ENCODE measurements at regions not wholly inside any gene's neighbourhood (a gene's known extent, or its start where the extent isn't known, plus 50 kb on each side); places are given as distances from the start of the nearest gene placed in this dataset.

DNA sequence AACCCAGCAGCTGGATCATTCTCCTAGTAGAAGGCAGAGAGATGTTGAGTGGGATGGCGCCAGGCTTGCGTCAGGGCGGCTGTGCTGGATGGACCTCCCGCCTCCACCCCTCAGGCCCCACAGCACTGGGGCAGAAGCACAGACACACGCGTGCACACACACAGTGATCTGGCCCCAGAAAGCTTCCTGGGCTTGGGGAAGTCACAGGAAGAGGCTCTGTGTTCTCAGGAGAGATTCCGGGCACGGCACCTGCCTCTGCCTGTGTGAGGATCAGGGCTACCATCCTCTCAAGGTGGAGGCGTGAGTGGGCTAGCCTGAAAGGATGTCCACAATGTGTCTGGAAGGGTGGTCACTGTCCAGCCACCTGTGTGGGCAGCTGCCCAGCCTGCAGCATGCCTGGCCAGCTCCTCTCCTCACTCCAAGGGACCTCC, 229.8 kb upstream of the HS6ST1 start:
- Histone ChIP-seq H3K27ac (ENCODE audit: low read depth, low read length) (no peak overlapping the region), H3K9me3 (ENCODE audit: control insufficient read depth, insufficient read depth, low read depth, low read length) (no peaks in the 10 kb centered on the region), H3K9ac (ENCODE audit: low read length) (no peak overlapping the region), H3K4me3 (ENCODE audit: low read depth, low read length) (no peak overlapping the region), H3K27me3 (ENCODE audit: control insufficient read depth, insufficient read depth, low read length) (0 out of 2 replicates have a peak, but pooled peaks cover 3% of the 10 kb centered on the region), H3K36me3 (ENCODE audit: control insufficient read depth, insufficient read depth, low read length) (no peaks in the 10 kb centered on the region), H3K4me1 (ENCODE audit: control insufficient read depth, insufficient read depth, low read length) (peaks cover 18% of the 10 kb centered on the region)

GRCh38 chr2:128549094-128549493, 230.4 kb upstream of the HS6ST1 start:
- Histone ChIP-seq H3K27ac (ENCODE audit: low read depth, low read length) (no peak overlapping the region), H3K4me3 (ENCODE audit: low read depth, low read length) (no peak overlapping the region), H3K27me3 (ENCODE audit: control insufficient read depth, insufficient read depth, low read length) (0 out of 2 replicates have a peak, but pooled peaks cover 3% of the 10 kb centered on the region), H3K4me1 (ENCODE audit: control insufficient read depth, insufficient read depth, low read length) (peaks cover 17% of the 10 kb centered on the region), H3K9me3 (ENCODE audit: control insufficient read depth, insufficient read depth, low read depth, low read length) (no peaks in the 10 kb centered on the region), H3K36me3 (ENCODE audit: control insufficient read depth, insufficient read depth, low read length) (no peaks in the 10 kb centered on the region), H3K9ac (ENCODE audit: low read length) (no peak overlapping the region)

DNA sequence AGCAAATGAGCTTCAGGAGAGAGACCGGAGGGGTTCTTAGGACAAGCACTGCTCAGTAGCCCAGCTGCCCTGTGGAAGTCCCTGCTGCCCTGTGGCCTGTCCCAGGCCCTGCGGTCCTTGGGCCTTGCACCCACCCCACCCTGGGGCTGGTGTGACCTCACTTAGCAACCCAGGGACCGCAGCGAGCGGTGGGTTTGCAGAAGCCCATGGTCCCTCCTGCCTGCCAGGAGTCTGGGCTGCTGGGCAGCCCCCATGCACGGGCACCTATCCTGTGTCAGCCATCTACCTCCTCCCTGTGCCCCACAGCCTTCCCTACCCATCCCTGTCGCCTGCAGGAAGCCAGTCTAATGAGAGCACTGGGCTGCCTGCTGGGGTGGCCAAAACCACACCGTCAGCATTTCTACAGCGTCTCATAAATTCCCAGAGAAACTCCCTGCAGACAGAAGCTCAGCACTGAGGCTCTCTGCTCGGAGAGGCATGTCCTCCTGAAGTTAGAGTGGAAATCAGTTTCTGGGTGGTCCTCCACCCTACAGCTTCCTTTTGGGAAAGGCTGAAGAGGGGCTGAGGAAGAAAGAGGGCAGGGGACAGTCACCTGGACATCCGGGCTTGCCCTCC, 231.1 kb upstream of the HS6ST1 start:
- Histone ChIP-seq H3K36me3 (ENCODE audit: control insufficient read depth, insufficient read depth, low read length) (no peaks in the 10 kb centered on the region), H3K9me3 (ENCODE audit: control insufficient read depth, insufficient read depth, low read depth, low read length) (no peaks in the 10 kb centered on the region; the same call in 1 of the 2 replicates), H3K27me3 (ENCODE audit: control insufficient read depth, insufficient read depth, low read length) (0 out of 2 replicates have a peak, but pooled peaks cover 3% of the 10 kb centered on the region), H3K4me3 (ENCODE audit: low read depth, low read length) (no peak overlapping the region), H3K9ac (ENCODE audit: low read length) (no peak overlapping the region), H3K4me1 (ENCODE audit: control insufficient read depth, insufficient read depth, low read length) (peaks cover 12% of the 10 kb centered on the region; the same call in 1 of the 2 replicates), H3K27ac (ENCODE audit: low read depth, low read length) (no peak overlapping the region)

GRCh38 chr2:128550389-128550788, 231.7 kb upstream of the HS6ST1 start:
- H3K4me1 ChIP-seq (ENCODE audit: control insufficient read depth, insufficient read depth, low read length) = peaks cover 12% of the 10 kb centered on the region; the same call in 1 of the 2 replicates
- no peak overlapping the region for H3K27ac ChIP-seq (ENCODE audit: low read depth, low read length)
- H3K27me3 ChIP-seq (ENCODE audit: control insufficient read depth, insufficient read depth, low read length) = 0 out of 2 replicates have a peak, but pooled peaks cover 3% of the 10 kb centered on the region
- H3K9ac ChIP-seq (ENCODE audit: low read length) = no peak overlapping the region
- no peak overlapping the region for H3K4me3 ChIP-seq (ENCODE audit: low read depth, low read length)
- H3K9me3 ChIP-seq (ENCODE audit: control insufficient read depth, insufficient read depth, low read depth, low read length) = no peaks in the 10 kb centered on the region; the same call in 1 of the 2 replicates
- no peaks in the 10 kb centered on the region for H3K36me3 ChIP-seq (ENCODE audit: control insufficient read depth, insufficient read depth, low read length)

DNA sequence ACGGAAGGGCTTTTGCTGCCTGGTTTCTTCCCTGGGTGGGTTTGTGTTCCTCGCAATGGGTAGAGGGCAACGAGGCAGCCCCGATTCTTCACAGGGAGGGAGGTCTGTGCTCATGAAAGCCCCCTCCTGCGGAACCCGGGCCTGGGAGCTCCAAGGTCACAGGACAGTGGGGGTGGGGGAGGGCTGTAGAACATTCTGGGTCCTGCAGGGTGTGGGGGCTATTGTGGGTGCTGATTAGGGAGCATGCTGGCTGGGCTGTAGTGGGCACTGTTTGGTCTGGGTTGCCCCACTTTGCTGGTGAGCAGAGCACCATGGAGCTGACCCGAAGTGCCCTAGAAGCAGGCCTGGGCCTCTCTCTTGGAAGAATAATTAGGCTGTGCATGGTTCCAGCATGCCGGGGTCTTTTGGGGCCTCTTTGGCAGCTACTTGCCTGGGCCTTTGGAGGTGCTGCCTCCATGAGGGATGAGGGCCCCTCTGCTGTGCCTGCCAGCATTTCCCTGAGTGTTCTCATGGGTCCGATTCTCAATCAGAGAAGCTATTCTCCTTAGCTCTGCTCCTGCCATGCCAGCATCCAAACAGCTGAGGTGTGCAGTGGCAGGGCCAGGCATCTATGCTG, 232.2 kb upstream of the HS6ST1 start:
- Histone ChIP-seq H3K9me3 (ENCODE audit: control insufficient read depth, insufficient read depth, low read depth, low read length) (no peaks in the 10 kb centered on the region; the same call in 1 of the 2 replicates), H3K4me3 (ENCODE audit: low read depth, low read length) (no peak overlapping the region), H3K36me3 (ENCODE audit: control insufficient read depth, insufficient read depth, low read length) (no peaks in the 10 kb centered on the region), H3K27ac (ENCODE audit: low read depth, low read length) (no peak overlapping the region), H3K27me3 (ENCODE audit: control insufficient read depth, insufficient read depth, low read length) (0 out of 2 replicates have a peak, but pooled peaks cover 3% of the 10 kb centered on the region), H3K4me1 (ENCODE audit: control insufficient read depth, insufficient read depth, low read length) (peaks cover 12% of the 10 kb centered on the region; the same call in 1 of the 2 replicates), H3K9ac (ENCODE audit: low read length) (no peak overlapping the region)

GRCh38 chr2:128551435-128551834, 232.8 kb upstream of the HS6ST1 start:
- H3K4me3 ChIP-seq (ENCODE audit: low read depth, low read length) = no peak overlapping the region
- no peaks in the 10 kb centered on the region for H3K36me3 ChIP-seq (ENCODE audit: control insufficient read depth, insufficient read depth, low read length)
- peaks cover 12% of the 10 kb centered on the region; the same call in 1 of the 2 replicates for H3K4me1 ChIP-seq (ENCODE audit: control insufficient read depth, insufficient read depth, low read length)
- H3K9ac ChIP-seq (ENCODE audit: low read length) = no peak overlapping the region
- H3K27ac ChIP-seq (ENCODE audit: low read depth, low read length) = no peak overlapping the region
- 0 out of 2 replicates have a peak, but pooled peaks cover 3% of the 10 kb centered on the region for H3K27me3 ChIP-seq (ENCODE audit: control insufficient read depth, insufficient read depth, low read length)
- no peaks in the 10 kb centered on the region; the same call in 1 of the 2 replicates for H3K9me3 ChIP-seq (ENCODE audit: control insufficient read depth, insufficient read depth, low read depth, low read length)

DNA sequence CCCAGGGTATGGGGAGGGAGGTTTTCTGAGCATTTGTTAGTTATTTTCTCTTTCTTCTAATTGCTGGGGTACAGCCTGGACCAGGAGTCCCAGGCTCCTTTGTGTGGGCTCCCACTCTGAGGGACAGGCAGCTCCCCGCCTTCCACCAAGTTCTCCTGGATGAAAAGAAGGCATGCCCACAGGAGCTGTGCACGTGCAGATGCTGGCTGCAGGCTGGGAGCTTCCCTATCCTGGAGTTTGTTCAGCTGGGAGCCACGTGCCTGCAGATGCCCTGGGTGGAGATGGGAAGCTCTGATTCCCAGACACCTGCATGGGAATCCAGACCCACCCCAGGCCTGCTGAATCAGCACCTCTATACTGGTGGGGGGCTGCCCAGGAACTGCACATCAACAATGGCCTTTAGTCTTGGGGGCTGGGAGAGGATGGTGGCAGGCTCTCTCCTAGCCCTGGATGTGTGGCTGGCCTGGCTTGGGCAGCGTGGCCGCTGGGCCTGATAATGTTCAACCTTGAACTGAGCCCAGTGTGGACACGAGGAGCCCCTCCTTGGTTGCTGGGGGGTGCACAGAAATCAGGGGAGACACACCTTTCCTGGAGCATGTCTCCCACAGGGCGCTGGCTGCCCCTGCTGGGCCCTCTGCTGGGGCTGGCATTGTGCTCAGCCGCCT, 233.6 kb upstream of the HS6ST1 start:
- Histone ChIP-seq H3K36me3 (ENCODE audit: control insufficient read depth, insufficient read depth, low read length) (no peaks in the 10 kb centered on the region), H3K4me3 (ENCODE audit: low read depth, low read length) (no peak overlapping the region), H3K27me3 (ENCODE audit: control insufficient read depth, insufficient read depth, low read length) (0 out of 2 replicates have a peak, but pooled peaks cover 3% of the 10 kb centered on the region), H3K9me3 (ENCODE audit: control insufficient read depth, insufficient read depth, low read depth, low read length) (no peaks in the 10 kb centered on the region; the same call in 1 of the 2 replicates), H3K9ac (ENCODE audit: low read length) (no peak overlapping the region), H3K27ac (ENCODE audit: low read depth, low read length) (no peak overlapping the region), H3K4me1 (ENCODE audit: control insufficient read depth, insufficient read depth, low read length) (peaks cover 12% of the 10 kb centered on the region; the same call in 1 of the 2 replicates)

DNA sequence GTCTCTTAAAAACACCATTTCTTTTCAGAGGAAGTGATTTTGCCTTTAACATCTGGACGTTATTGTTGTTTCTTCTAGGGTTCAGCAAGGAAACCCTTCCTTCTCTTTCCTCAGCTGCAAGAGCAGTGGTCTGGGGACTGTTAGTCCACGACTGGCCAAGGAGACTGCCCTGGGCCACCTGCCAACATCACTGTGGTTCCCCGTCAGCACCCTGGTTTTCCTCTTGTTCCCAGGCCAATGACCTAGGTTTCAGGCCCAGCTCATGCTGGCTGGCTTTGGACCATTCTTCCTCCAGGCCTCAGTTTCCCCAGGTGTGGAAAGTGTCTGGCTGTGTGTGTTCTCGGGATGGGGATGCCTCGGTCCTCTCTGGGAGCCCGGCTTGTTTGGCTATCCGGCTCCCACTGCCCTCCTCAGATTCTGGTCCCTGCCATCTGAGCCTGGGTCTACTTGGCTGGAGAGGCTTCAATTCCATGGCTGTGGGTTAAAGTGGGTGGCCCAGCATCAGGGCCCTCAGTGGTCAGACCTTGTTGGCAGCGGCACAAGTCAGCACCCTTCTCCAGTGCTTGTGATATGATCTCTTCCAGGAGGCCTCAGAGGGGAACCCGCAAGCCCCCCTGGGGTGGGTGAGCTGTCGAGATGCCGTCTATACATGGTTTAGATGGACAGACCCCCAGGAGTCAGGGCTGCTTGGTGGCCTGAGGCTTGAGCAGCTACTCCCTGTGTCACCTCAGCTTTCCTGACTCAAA, 234.3 kb upstream of the HS6ST1 start:
- peaks cover 12% of the 10 kb centered on the region; the same call in 1 of the 2 replicates for H3K4me1 ChIP-seq (ENCODE audit: control insufficient read depth, insufficient read depth, low read length)
- no peaks in the 10 kb centered on the region for H3K36me3 ChIP-seq (ENCODE audit: control insufficient read depth, insufficient read depth, low read length)
- H3K4me3 ChIP-seq (ENCODE audit: low read depth, low read length) = no peak overlapping the region
- H3K9ac ChIP-seq (ENCODE audit: low read length) = no peak overlapping the region
- H3K27ac ChIP-seq (ENCODE audit: low read depth, low read length) = no peak overlapping the region
- H3K9me3 ChIP-seq (ENCODE audit: control insufficient read depth, insufficient read depth, low read depth, low read length) = no peaks in the 10 kb centered on the region; the same call in 1 of the 2 replicates
- H3K27me3 ChIP-seq (ENCODE audit: control insufficient read depth, insufficient read depth, low read length) = 0 out of 2 replicates have a peak, but pooled peaks cover 3% of the 10 kb centered on the region

DNA sequence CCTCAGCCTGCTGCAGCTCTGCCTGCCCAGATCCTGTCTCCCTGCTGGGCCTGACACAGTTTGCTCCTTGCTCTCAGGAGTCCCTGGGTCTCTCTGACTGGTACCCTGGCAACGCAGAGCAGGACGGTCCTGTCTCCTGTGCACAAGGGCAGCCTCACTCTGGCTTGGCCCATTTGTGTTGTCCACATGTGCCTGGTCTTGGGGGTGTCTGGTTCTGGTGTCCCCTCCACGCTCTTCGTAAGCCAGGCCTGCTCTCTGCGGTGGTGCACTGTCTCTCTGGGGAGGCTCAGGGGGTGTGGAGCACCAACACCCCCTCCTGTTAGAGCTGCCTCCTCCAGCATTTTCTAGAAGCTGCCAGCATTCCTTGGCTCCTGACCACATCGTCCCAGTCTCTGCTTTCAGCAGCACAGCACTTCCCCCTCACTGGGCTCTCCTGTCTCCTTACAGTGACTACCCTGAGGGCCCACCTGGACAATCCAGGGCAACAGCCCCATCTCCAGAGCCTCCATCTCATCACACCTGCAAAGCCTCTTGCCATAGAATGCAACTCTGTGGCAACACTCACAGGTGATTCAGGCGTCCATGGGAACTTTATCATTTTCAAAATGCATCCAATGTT, 235.6 kb upstream of the HS6ST1 start:
- H3K27me3 ChIP-seq (ENCODE audit: control insufficient read depth, insufficient read depth, low read length) = 0 out of 2 replicates have a peak, but pooled peaks cover 3% of the 10 kb centered on the region
- no peaks in the 10 kb centered on the region for H3K36me3 ChIP-seq (ENCODE audit: control insufficient read depth, insufficient read depth, low read length)
- H3K4me3 ChIP-seq (ENCODE audit: low read depth, low read length) = no peak overlapping the region
- no peak overlapping the region for H3K9ac ChIP-seq (ENCODE audit: low read length)
- no peaks in the 10 kb centered on the region; the same call in 1 of the 2 replicates for H3K9me3 ChIP-seq (ENCODE audit: control insufficient read depth, insufficient read depth, low read depth, low read length)
- H3K27ac ChIP-seq (ENCODE audit: low read depth, low read length) = no peak overlapping the region
- peaks cover 12% of the 10 kb centered on the region; the same call in 1 of the 2 replicates for H3K4me1 ChIP-seq (ENCODE audit: control insufficient read depth, insufficient read depth, low read length)

GRCh38 chr2:128555433-128555832, 236.8 kb upstream of the HS6ST1 start:
- no peaks in the 10 kb centered on the region for H3K36me3 ChIP-seq (ENCODE audit: control insufficient read depth, insufficient read depth, low read length)
- H3K27ac ChIP-seq (ENCODE audit: low read depth, low read length) = no peak overlapping the region
- no peak overlapping the region for H3K4me3 ChIP-seq (ENCODE audit: low read depth, low read length)
- H3K9ac ChIP-seq (ENCODE audit: low read length) = no peak overlapping the region
- no peaks in the 10 kb centered on the region; the same call in 1 of the 2 replicates for H3K9me3 ChIP-seq (ENCODE audit: control insufficient read depth, insufficient read depth, low read depth, low read length)
- peaks cover 1% of the 10 kb centered on the region; the same call in 1 of the 2 replicates for H3K4me1 ChIP-seq (ENCODE audit: control insufficient read depth, insufficient read depth, low read length)
- H3K27me3 ChIP-seq (ENCODE audit: control insufficient read depth, insufficient read depth, low read length) = 0 out of 2 replicates have a peak, but pooled peaks cover 1% of the 10 kb centered on the region
